ENCODE measurements at regions not wholly inside any gene's neighbourhood (a gene's known extent, or its start where the extent isn't known, plus 50 kb on each side); places are given as distances from the start of the nearest gene placed in this dataset.

GRCh38 chr3:5437296-5437782, 249.8 kb downstream of the EDEM1 start:
- TF ChIP-seq CTCF (IDR thresholded peaks at IDR 0.05) (no peak), POLR2A (IDR thresholded peaks at IDR 0.05) (no peak)
